A673 (cell line): ENCODE measurements at regions not wholly inside any gene's neighbourhood (a gene's known extent, or its start where the extent isn't known, plus 50 kb on each side); places are given as distances from the start of the nearest gene placed in this dataset.
"Not testable (repeated sequence)": the region's sequence is repeated elsewhere in the genome, so short reads cannot be mapped to it uniquely, and the experiment has no call there.

Source experiments
- BruUV-seq: library from RNA; stranded (reverse); fragments of 400-500 nt; replicated peaks from 2 replicates; lab custom pipeline; 2021; lab: Mats Ljungman, UMichigan
- CTCF ChIA-PET: fragments of 300-600 bp; sonication (Branson Sonifier 250); formaldehyde crosslinking; loops from one replicate; lab custom pipeline; 2022; ENCODE audit warnings: antibody characterized with exemption; lab: Charles Lee
- POLR2A ChIA-PET: fragments of 300-600 bp; sonication (Branson Sonifier 250); formaldehyde crosslinking; loops from one replicate; lab custom pipeline; 2022; ENCODE audit warnings: antibody characterized with exemption; ENCODE audit not compliant: low non-redundant PET; lab: Charles Lee
- DNase-seq: peaks from one replicate; pipeline ENCODE4 v3.0.0-alpha.2; 2015; ENCODE audit warnings: low spot score
- H3K27ac ChIP-seq: fragments of 200-600 bp; sonication (generic); 2 replicates; pipeline ENCODE4 v1.5.1; 2016; ENCODE audit warnings: mixed run types, low read depth, mild to moderate bottlenecking, mixed read lengths, antibody characterized with exemption, low read length; ENCODE audit not compliant: poor library complexity, severe bottlenecking
- H3K27me3 ChIP-seq: fragments of 200-600 bp; sonication (generic); replicated peaks from 2 replicates; pipeline ENCODE4 v1.6.1; 2017; ENCODE audit warnings: mixed run types, low read depth, mild to moderate bottlenecking, mixed read lengths, antibody characterized with exemption, low read length; ENCODE audit not compliant: insufficient read depth, poor library complexity
- H3K36me3 ChIP-seq: fragments of 200-600 bp; sonication (generic); 2 replicates; pipeline ENCODE4 v1.6.1; 2016; ENCODE audit warnings: mixed run types, mild to moderate bottlenecking, mixed read lengths, antibody characterized with exemption, low read length; ENCODE audit not compliant: insufficient read depth, poor library complexity, severe bottlenecking
- H3K4me1 ChIP-seq: fragments of 200-600 bp; sonication (generic); 2 replicates; pipeline ENCODE4 v1.6.1; 2017; ENCODE audit warnings: mixed run types, mild to moderate bottlenecking, mixed read lengths, antibody characterized with exemption, low read length; ENCODE audit not compliant: insufficient read depth, poor library complexity, severe bottlenecking
- H3K4me3 ChIP-seq: fragments of 200-600 bp; sonication (generic); 2 replicates; pipeline ENCODE4 v1.5.1; 2016; ENCODE audit warnings: low read depth, mixed run types, mild to moderate bottlenecking, mixed read lengths, low read length; ENCODE audit not compliant: poor library complexity, severe bottlenecking
- H3K9me3 ChIP-seq: fragments of 200-600 bp; sonication (generic); 2 replicates; pipeline ENCODE4 v1.6.1; 2016; ENCODE audit warnings: mixed run types, low read depth, mild to moderate bottlenecking, mixed read lengths, antibody characterized with exemption, low read length; ENCODE audit not compliant: poor library complexity, severe bottlenecking
- CTCF ChIP-seq: fragments of 300-800, 200-600 bp; sonication (generic); conservative IDR thresholded peaks from 2 replicates; pipeline ENCODE4 v1.5.1; 2017; ENCODE audit warnings: low read depth, mild to moderate bottlenecking, antibody characterized with exemption, low read length, moderate library complexity, mixed read lengths
- EZH2 ChIP-seq: fragments of 200-600 bp; sonication (generic); IDR thresholded peaks from 2 replicates; pipeline ENCODE4 v1.6.1; 2017; ENCODE audit warnings: borderline replicate concordance, low read depth, mild to moderate bottlenecking, mixed read lengths, antibody characterized with exemption, low read length; ENCODE audit not compliant: poor library complexity, severe bottlenecking
- intact Hi-C: fragments of 100-400 bp; cut with micrococcal nuclease; formaldehyde crosslinking; loops from one replicate; pipeline ENCODE4 v1.10.0; 2022; ENCODE audit not compliant: unreplicated experiment

GRCh38 chr7:45269192-45269591, 111.6 kb downstream of the RAMP3 start:
- intact Hi-C loops: no loop called here
- Histone ChIP-seq H3K9me3 (no peaks in the 10 kb centered on the region), H3K27me3 (peaks cover 39% of the 10 kb centered on the region), H3K27ac (no peak overlapping the region), H3K4me1 (no peaks in the 10 kb centered on the region), H3K36me3 (no peaks in the 10 kb centered on the region), H3K4me3 (no peak overlapping the region)
- ChIA-PET CTCF (no interaction called here), POLR2A (no interaction called here)
- no TSS peak for BruUV-seq
- no peak for DNase-seq
- TF ChIP-seq EZH2 (no peak), CTCF (no peak)

- Histone ChIP-seq H3K27me3 (peaks cover 55% of the 10 kb centered on the region), H3K9me3 (no peaks in the 10 kb centered on the region), H3K4me1 (no peaks in the 10 kb centered on the region), H3K27ac (no peak overlapping the region), H3K36me3 (no peaks in the 10 kb centered on the region), H3K4me3 (no peak overlapping the region)
- DNase-seq: no peak
- ChIA-PET CTCF (no interaction called here), POLR2A (no interaction called here)
- TF ChIP-seq EZH2 (no peak), CTCF (no peak)
- intact Hi-C loops: no loop called here
- BruUV-seq: no TSS peak
These were observed 121.3 kb downstream of the RAMP3 start for GRCh38 chr7:45278763-45279398.

DNA sequence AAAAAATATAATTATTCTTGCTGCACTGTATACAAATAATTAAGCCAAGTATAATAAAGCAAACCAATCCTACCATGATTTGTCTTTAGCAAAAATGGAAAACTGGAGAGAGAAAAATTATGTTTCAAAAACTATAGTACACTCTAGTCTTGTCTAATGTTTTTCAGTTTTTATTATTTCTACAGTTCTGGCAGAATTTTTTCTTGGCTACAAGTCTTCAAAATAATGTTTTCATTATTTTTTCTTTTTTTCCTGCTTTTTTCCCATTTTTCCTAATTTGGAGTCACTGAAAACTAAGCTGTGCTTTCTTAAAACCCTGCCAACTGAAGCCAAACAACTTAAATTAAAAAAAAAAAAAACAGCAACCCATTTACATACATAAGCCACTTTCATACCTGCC, 132.0 kb downstream of the RAMP3 start:
- H3K27me3 ChIP-seq, DNase-seq, H3K9me3 ChIP-seq, H3K4me3 ChIP-seq, CTCF ChIA-PET, H3K27ac ChIP-seq, H3K4me1 ChIP-seq, H3K36me3 ChIP-seq, BruUV-seq: not testable (repeated sequence)
- POLR2A ChIA-PET: interaction anchor here (0.7 kb wide), 1 partner anchor 1902 kb away, joined by 5 read pairs; no protein-coding TSS in a partner anchor
- intact Hi-C loops: loop anchor here (5.0 kb wide), 1 partner anchor 47 kb away; no protein-coding TSS in a partner anchor

- no peak for DNase-seq
- H3K4me1 ChIP-seq: peaks cover 10% of the 10 kb centered on the region
These were observed 133.3 kb downstream of the RAMP3 start for GRCh38 chr7:45290880-45291279.

More at GRCh38 chr7:45290880-45291279, 133.3 kb downstream of the RAMP3 start:
- POLR2A ChIA-PET: no interaction called here
- no peaks in the 10 kb centered on the region for H3K36me3 ChIP-seq
- BruUV-seq: no TSS peak
- TF ChIP-seq EZH2: no peak
- TF ChIP-seq CTCF: no peak
- intact Hi-C loops: loop anchor here (5.0 kb wide), 1 partner anchor 49 kb away; no protein-coding TSS in a partner anchor
- H3K9me3 ChIP-seq: peaks cover 6% of the 10 kb centered on the region
- H3K27me3 ChIP-seq: no peaks in the 10 kb centered on the region
- no peak overlapping the region for H3K27ac ChIP-seq
- CTCF ChIA-PET: no interaction called here
- H3K4me3 ChIP-seq: no peak overlapping the region
